WTC11 (cell line): ENCODE measurements at regions not wholly inside any gene's neighbourhood (a gene's known extent, or its start where the extent isn't known, plus 50 kb on each side); places are given as distances from the start of the nearest gene placed in this dataset.

Experiments used
- ATAC-seq: fragments of 200-7000 bp; cut with Tn5 transposase; 2 replicates; pipeline ENCODE4 v1.10.0; 2021; ENCODE audit warnings: mild to moderate bottlenecking, moderate library complexity
- CTCF ChIA-PET: fragments of 300-600 bp; sonication (Branson Sonifier 250); formaldehyde crosslinking; loops from one replicate; lab custom pipeline; 2021; ENCODE audit warnings: antibody characterized with exemption; lab: Charles Lee
- POLR2A ChIA-PET: fragments of 350-600 bp; sonication (Branson Sonifier 250); formaldehyde crosslinking; loops from one replicate; lab custom pipeline; 2021; ENCODE audit warnings: antibody characterized with exemption; lab: Charles Lee
- DNase-seq: peaks from one replicate; pipeline ENCODE4 v3.0.0; 2021; ENCODE audit warnings: low spot score
- H3K27ac Mint-ChIP-seq: 2 replicates; pipeline ENCODE4 v1.8.0; 2021; ENCODE audit warnings: mixed read lengths
- H3K27me3 Mint-ChIP-seq: 2 replicates; pipeline ENCODE4 v1.8.0; 2021; ENCODE audit warnings: low read depth, mild to moderate bottlenecking, moderate library complexity, mixed read lengths
- H3K36me3 Mint-ChIP-seq: 2 replicates; pipeline ENCODE4 v1.8.0; 2021; ENCODE audit warnings: mixed read lengths
- H3K4me1 Mint-ChIP-seq: 2 replicates; pipeline ENCODE4 v1.8.0; 2022; ENCODE audit warnings: mixed read lengths
- H3K4me3 Mint-ChIP-seq: 2 replicates; pipeline ENCODE4 v1.8.0; 2021; ENCODE audit warnings: mild to moderate bottlenecking, moderate library complexity, mixed read lengths
- H3K9me3 Mint-ChIP-seq: 2 replicates; pipeline ENCODE4 v1.8.0; 2021; ENCODE audit warnings: mixed read lengths
- AFF4 ChIP-seq: sonication (generic); formaldehyde crosslinking; IDR thresholded peaks from 2 replicates; pipeline ENCODE4 v1.8.1; 2023; ENCODE audit warnings: mild to moderate bottlenecking, missing genetic modification reagents, borderline replicate concordance
- CDX4 ChIP-seq: fragments of 250-450 bp; sonication (Bioruptor Pico); IDR thresholded peaks from 2 replicates; pipeline ENCODE4 v1.9.0; 2021; ENCODE audit warnings: moderate library complexity, mild to moderate bottlenecking, inconsistent platforms, borderline replicate concordance
- E2F1 ChIP-seq: sonication (generic); formaldehyde crosslinking; IDR thresholded peaks from 2 replicates; pipeline ENCODE4 v1.8.0; 2022; ENCODE audit warnings: mild to moderate bottlenecking, missing genetic modification reagents
- GABPB1 ChIP-seq: sonication (generic); formaldehyde crosslinking; IDR thresholded peaks from 2 replicates; pipeline ENCODE4 v1.8.1; 2023; ENCODE audit warnings: mild to moderate bottlenecking, missing genetic modification reagents
- HMGA2 ChIP-seq: fragments of 250-450 bp; sonication (Bioruptor Pico); IDR thresholded peaks from 2 replicates; pipeline ENCODE4 v1.4.0; 2021; ENCODE audit warnings: mild to moderate bottlenecking, moderate library complexity
- IRF2 ChIP-seq: sonication (generic); formaldehyde crosslinking; IDR thresholded peaks from 2 replicates; pipeline ENCODE4 v1.8.0; 2022; ENCODE audit warnings: low read depth, missing genetic modification reagents, borderline replicate concordance
- KAT7 ChIP-seq: sonication (generic); formaldehyde crosslinking; IDR thresholded peaks from 2 replicates; pipeline ENCODE4 v1.8.1; 2023; ENCODE audit warnings: missing genetic modification reagents, mild to moderate bottlenecking, borderline replicate concordance
- MXD4 ChIP-seq: fragments of 250-450 bp; sonication (Bioruptor Pico); IDR thresholded peaks from 2 replicates; pipeline ENCODE4 v1.8.0; 2021; ENCODE audit warnings: mild to moderate bottlenecking, moderate library complexity, borderline replicate concordance
- MYBL2 ChIP-seq: sonication (generic); formaldehyde crosslinking; IDR thresholded peaks from 2 replicates; pipeline ENCODE4 v1.8.1; 2023; ENCODE audit warnings: mild to moderate bottlenecking, moderate library complexity, missing genetic modification reagents
- NFATC4 ChIP-seq: fragments of 250-450 bp; sonication (Bioruptor Pico); IDR thresholded peaks from 2 replicates; pipeline ENCODE4 v1.9.0; 2021; ENCODE audit warnings: mild to moderate bottlenecking
- OVOL2 ChIP-seq: fragments of 250-450 bp; sonication (Bioruptor Pico); IDR thresholded peaks from 2 replicates; pipeline ENCODE4 v1.9.0; 2021; ENCODE audit warnings: mild to moderate bottlenecking, borderline replicate concordance
- SMAD4 ChIP-seq: sonication (generic); formaldehyde crosslinking; IDR thresholded peaks from 2 replicates; pipeline ENCODE4 v1.8.0; 2022; ENCODE audit warnings: mild to moderate bottlenecking, missing genetic modification reagents
- STAT6 ChIP-seq: sonication (generic); formaldehyde crosslinking; conservative IDR thresholded peaks from 2 replicates; pipeline ENCODE4 v1.8.1; 2023; ENCODE audit warnings: mild to moderate bottlenecking, low read depth, missing genetic modification reagents, moderate library complexity
- TP53 ChIP-seq: sonication (generic); formaldehyde crosslinking; IDR thresholded peaks from 2 replicates; pipeline ENCODE4 v1.8.1; 2023; ENCODE audit warnings: mild to moderate bottlenecking, missing genetic modification reagents
- USF1 ChIP-seq: sonication (generic); formaldehyde crosslinking; IDR thresholded peaks from 2 replicates; pipeline ENCODE4 v1.8.0; 2022; ENCODE audit warnings: mild to moderate bottlenecking, missing genetic modification reagents
- ZBTB21 ChIP-seq: sonication (generic); formaldehyde crosslinking; IDR thresholded peaks from 2 replicates; pipeline ENCODE4 v1.8.1; 2023; ENCODE audit warnings: mild to moderate bottlenecking, missing genetic modification reagents, borderline replicate concordance
- ZNF396 ChIP-seq: fragments of 250-450 bp; sonication (Bioruptor Pico); IDR thresholded peaks from 2 replicates; pipeline ENCODE4 v1.8.0; 2021; ENCODE audit warnings: mild to moderate bottlenecking, moderate library complexity, borderline replicate concordance
- ZNF416 ChIP-seq: fragments of 250-450 bp; sonication (Bioruptor Pico); IDR thresholded peaks from 2 replicates; pipeline ENCODE4 v1.9.0; 2021; ENCODE audit warnings: mild to moderate bottlenecking, inconsistent platforms
- ZNF423 ChIP-seq: fragments of 250-450 bp; sonication (Bioruptor Pico); IDR thresholded peaks from 2 replicates; pipeline ENCODE4 v2.1.2; 2022; ENCODE audit warnings: mild to moderate bottlenecking, moderate library complexity
- ZNF425 ChIP-seq: fragments of 250-450 bp; sonication (Bioruptor Pico); conservative IDR thresholded peaks from 2 replicates; pipeline ENCODE4 v1.9.0; 2021; ENCODE audit warnings: mild to moderate bottlenecking
- ZNF671 ChIP-seq: fragments of 250-450 bp; sonication (Bioruptor Pico); IDR thresholded peaks from 2 replicates; pipeline ENCODE4 v1.8.0; 2021; ENCODE audit warnings: mild to moderate bottlenecking

- no peak for TF ChIP-seq AFF4 (CRISPR knock-in tag)
- TF ChIP-seq GABPB1 (CRISPR knock-in tag), result no peak
- TF ChIP-seq MXD4, result no peak
- no peak for TF ChIP-seq IRF2 (CRISPR knock-in tag)
- no peak for TF ChIP-seq CDX4
- TF ChIP-seq TP53, result no peak
- TF ChIP-seq HMGA2, result no peak
- TF ChIP-seq ZNF416 (CRISPR knock-in tag), result no peak
- no peak for TF ChIP-seq MYBL2 (CRISPR knock-in tag)
- TF ChIP-seq OVOL2 (CRISPR knock-in tag), result no peak
- TF ChIP-seq ZBTB21 (CRISPR knock-in tag), result no peak
- TF ChIP-seq ZNF423 (CRISPR knock-in tag), result no peak
- no peak for TF ChIP-seq E2F1 (CRISPR knock-in tag)
- TF ChIP-seq SMAD4 (CRISPR knock-in tag), result no peak
Measured at GRCh38 chr1:2913091-2913490, 108.2 kb upstream of the ACTRT2 start (continued).

GRCh38 chr1:2914702-2915101 lies 106.6 kb upstream of the ACTRT2 start:
- H3K36me3 Mint-ChIP-seq, result peaks cover 37% of the 10 kb centered on the region
- TF ChIP-seq ZNF425 (no peak), ZNF671 (CRISPR knock-in tag) (no peak), USF1 (CRISPR knock-in tag) (no peak)
- H3K9me3 Mint-ChIP-seq, result peaks cover 19% of the 10 kb centered on the region
- ChIA-PET CTCF (interaction anchor here (0.5 kb wide), 1 partner anchor 1459 kb away, joined by 3 read pairs; no protein-coding TSS in a partner anchor), POLR2A (no interaction called here)
- no peak overlapping the region for H3K27ac Mint-ChIP-seq
- peaks cover 8% of the 10 kb centered on the region for H3K27me3 Mint-ChIP-seq
- H3K4me3 Mint-ChIP-seq, result no peak overlapping the region
- DNase-seq (no peak), ATAC-seq (no peak)
- no peaks in the 10 kb centered on the region for H3K4me1 Mint-ChIP-seq

- POLR2A ChIA-PET, result no interaction called here
- Mint-ChIP-seq H3K4me1 (no peaks in the 10 kb centered on the region), H3K27ac (no peak overlapping the region), H3K27me3 (peaks cover 8% of the 10 kb centered on the region), H3K4me3 (no peak overlapping the region), H3K36me3 (peaks cover 40% of the 10 kb centered on the region), H3K9me3 (peaks cover 19% of the 10 kb centered on the region)
- CTCF ChIA-PET, result no interaction called here
- no peak for DNase-seq
- ATAC-seq, result no peak
- TF ChIP-seq STAT6 (CRISPR knock-in tag) (no peak), KAT7 (CRISPR knock-in tag) (no peak), NFATC4 (CRISPR knock-in tag) (no peak), ZNF671 (CRISPR knock-in tag) (no peak), ZBTB21 (CRISPR knock-in tag) (no peak), ZNF396 (CRISPR knock-in tag) (no peak)
Measured at GRCh38 chr1:2916153-2916552, 105.1 kb upstream of the ACTRT2 start.
